Fibroblast of upper back skin (primary cell): ENCODE measurements at regions not wholly inside any gene's neighbourhood (a gene's known extent, or its start where the extent isn't known, plus 50 kb on each side); places are given as distances from the start of the nearest gene placed in this dataset.
A peak's percentile ranks its signal among the peaks of the same experiment; 100 is the strongest.
"Not testable (repeated sequence)": the region's sequence is repeated elsewhere in the genome, so short reads cannot be mapped to it uniquely, and the experiment has no call there.

Source experiments
- DNase-seq: peaks from one replicate; pipeline ENCODE4 v3.0.0-alpha.2; 2013

GRCh38 chr1:96222701-96223100, 498.9 kb upstream of the PTBP2 start:
- no peak for DNase-seq

GRCh38 chr1:96224229-96224628, 497.4 kb upstream of the PTBP2 start:
- DNase-seq, result not testable (repeated sequence)

GRCh38 chr1:96233422-96233821, 488.2 kb upstream of the PTBP2 start:
- no peak for DNase-seq

- DNase-seq, result peak; percentile 37
Observed at GRCh38 chr1:96234299-96234698, 487.3 kb upstream of the PTBP2 start.

GRCh38 chr1:96236156-96236739, 485.3 kb upstream of the PTBP2 start:
- DNase-seq, result peak; percentile 67

- DNase-seq, result no peak
Observed at GRCh38 chr1:96238426-96238825, 483.2 kb upstream of the PTBP2 start.

- DNase-seq, result no peak
Observed at GRCh38 chr1:96240438-96240837, 481.1 kb upstream of the PTBP2 start.

GRCh38 chr1:96253246-96254035, 468.1 kb upstream of the PTBP2 start:
- peak; percentile 9 for DNase-seq

GRCh38 chr1:96256130-96256790, 465.3 kb upstream of the PTBP2 start:
- no peak for DNase-seq

GRCh38 chr1:96259399-96259798, 462.2 kb upstream of the PTBP2 start:
- DNase-seq, result no peak

- DNase-seq, result peak; percentile 44
Observed at GRCh38 chr1:96281491-96281890, 440.1 kb upstream of the PTBP2 start.

- DNase-seq, result no peak
Observed at GRCh38 chr1:96290033-96290432, 431.6 kb upstream of the PTBP2 start.

GRCh38 chr1:96290801-96291200, 430.8 kb upstream of the PTBP2 start:
- DNase-seq, result no peak

GRCh38 chr1:96291468-96291867, 430.1 kb upstream of the PTBP2 start:
- no peak for DNase-seq

- DNase-seq, result no peak
Observed at GRCh38 chr1:96292141-96292540, 429.4 kb upstream of the PTBP2 start.

- no peak for DNase-seq
Observed at GRCh38 chr1:96296991-96297390, 424.6 kb upstream of the PTBP2 start.

- DNase-seq, result peak; percentile 83
Observed at GRCh38 chr1:96306809-96307560, 414.6 kb upstream of the PTBP2 start.

GRCh38 chr1:96308314-96308713, 413.3 kb upstream of the PTBP2 start:
- DNase-seq, result no peak

GRCh38 chr1:96309783-96310182, 411.8 kb upstream of the PTBP2 start:
- peak; percentile 78 for DNase-seq

GRCh38 chr1:96313216-96313615, 408.4 kb upstream of the PTBP2 start:
- DNase-seq, result peak; percentile 92

- peak; percentile 65 for DNase-seq
Observed at GRCh38 chr1:96329121-96329520, 392.5 kb upstream of the PTBP2 start.

GRCh38 chr1:96331596-96331995, 390.0 kb upstream of the PTBP2 start:
- DNase-seq, result no peak

- DNase-seq, result no peak
Observed at GRCh38 chr1:96333522-96334235, 387.9 kb upstream of the PTBP2 start.
